ENCODE measurements at regions not wholly inside any gene's neighbourhood (a gene's known extent, or its start where the extent isn't known, plus 50 kb on each side); places are given as distances from the start of the nearest gene placed in this dataset.

DNA sequence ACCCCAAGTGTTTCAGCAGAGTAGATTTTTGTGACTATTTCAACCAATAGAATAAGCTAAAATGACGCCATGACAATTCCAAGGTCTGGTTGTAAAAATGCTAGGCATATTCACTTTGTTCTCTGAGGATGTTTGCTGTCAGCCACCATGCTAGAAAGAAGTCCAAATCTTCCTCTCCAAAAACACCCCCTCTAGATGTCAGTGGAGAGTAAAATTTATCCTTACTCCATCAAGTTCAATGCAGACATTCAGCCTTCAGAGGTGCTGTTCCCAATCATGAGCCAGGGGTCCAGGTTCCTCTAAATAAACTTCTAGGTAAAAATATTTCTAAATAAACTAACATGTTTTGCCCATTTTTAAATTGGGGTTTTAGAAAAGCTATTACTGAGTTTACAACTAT is 395.4 kb upstream of the ADAMTS5 start:
- Histone ChIP-seq H3K79me2 (ENCODE audit: control insufficient read depth, low read length) (no peaks in the 10 kb centered on the region), H3K36me3 (ENCODE audit: control insufficient read depth, low read length) (no peaks in the 10 kb centered on the region), H3K4me3 (ENCODE audit: low read length) (no peak overlapping the region), H3K4me1 (ENCODE audit: control insufficient read depth, low read length) (no peaks in the 10 kb centered on the region), H3F3A (ENCODE audit: control insufficient read depth, insufficient read depth) (no peaks in the 10 kb centered on the region), H3K27ac (ENCODE audit: low read depth, low read length) (no peak overlapping the region), H4K20me1 (ENCODE audit: control insufficient read depth, insufficient read depth, low read depth, low read length) (no peaks in the 10 kb centered on the region), H3K9me3 (ENCODE audit: control insufficient read depth, insufficient read depth, low read length) (peaks cover 5% of the 10 kb centered on the region; the same call in 1 of the 2 replicates), H3K4me2 (ENCODE audit: low read length) (no peak overlapping the region), H3K27me3 (ENCODE audit: control insufficient read depth, low read length) (no peaks in the 10 kb centered on the region), H3K9me2 (replicated peaks; ENCODE audit: control insufficient read depth, low read length) (no peaks in the 10 kb centered on the region)
- no peak for TF ChIP-seq EZH2phosphoT487 (IDR thresholded peaks at IDR 0.05; ENCODE audit: borderline replicate concordance, low read length)
- TF ChIP-seq, protein P1, sequence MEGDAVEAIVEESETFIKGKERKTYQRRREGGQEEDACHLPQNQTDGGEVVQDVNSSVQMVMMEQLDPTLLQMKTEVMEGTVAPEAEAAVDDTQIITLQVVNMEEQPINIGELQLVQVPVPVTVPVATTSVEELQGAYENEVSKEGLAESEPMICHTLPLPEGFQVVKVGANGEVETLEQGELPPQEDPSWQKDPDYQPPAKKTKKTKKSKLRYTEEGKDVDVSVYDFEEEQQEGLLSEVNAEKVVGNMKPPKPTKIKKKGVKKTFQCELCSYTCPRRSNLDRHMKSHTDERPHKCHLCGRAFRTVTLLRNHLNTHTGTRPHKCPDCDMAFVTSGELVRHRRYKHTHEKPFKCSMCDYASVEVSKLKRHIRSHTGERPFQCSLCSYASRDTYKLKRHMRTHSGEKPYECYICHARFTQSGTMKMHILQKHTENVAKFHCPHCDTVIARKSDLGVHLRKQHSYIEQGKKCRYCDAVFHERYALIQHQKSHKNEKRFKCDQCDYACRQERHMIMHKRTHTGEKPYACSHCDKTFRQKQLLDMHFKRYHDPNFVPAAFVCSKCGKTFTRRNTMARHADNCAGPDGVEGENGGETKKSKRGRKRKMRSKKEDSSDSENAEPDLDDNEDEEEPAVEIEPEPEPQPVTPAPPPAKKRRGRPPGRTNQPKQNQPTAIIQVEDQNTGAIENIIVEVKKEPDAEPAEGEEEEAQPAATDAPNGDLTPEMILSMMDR (IDR thresholded peaks at IDR 0.05; ENCODE audit: low read depth, low read length, poor library complexity, severe bottlenecking) = no peak

DNA sequence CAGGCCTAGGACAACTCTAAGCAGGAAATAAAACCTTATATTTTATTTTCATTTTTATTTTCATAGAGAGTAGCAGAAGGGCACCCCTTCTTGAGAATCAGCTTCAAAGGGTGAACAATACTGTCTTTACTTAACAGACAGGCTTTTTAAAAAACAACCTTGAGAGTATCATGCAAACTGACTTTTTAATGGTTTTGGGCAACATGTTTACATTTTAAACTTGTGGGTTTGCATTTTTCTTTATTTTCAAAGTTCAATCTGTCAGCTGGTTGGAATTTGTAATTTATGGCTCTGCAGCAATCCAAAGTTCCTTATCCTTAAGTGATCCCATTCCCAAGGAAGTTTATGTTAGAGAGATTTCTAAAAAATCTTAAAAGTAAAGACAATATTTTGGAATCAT is 392.3 kb upstream of the ADAMTS5 start:
- no peak overlapping the region for H3K27ac ChIP-seq (ENCODE audit: low read depth, low read length)
- no peaks in the 10 kb centered on the region for H3K9me2 ChIP-seq (replicated peaks; ENCODE audit: control insufficient read depth, low read length)
- TF ChIP-seq, protein P1 (IDR thresholded peaks at IDR 0.05; ENCODE audit: low read depth, low read length, poor library complexity, severe bottlenecking) = no peak
- TF ChIP-seq EZH2phosphoT487 (IDR thresholded peaks at IDR 0.05; ENCODE audit: borderline replicate concordance, low read length) = no peak
- H4K20me1 ChIP-seq (ENCODE audit: control insufficient read depth, insufficient read depth, low read depth, low read length) = no peaks in the 10 kb centered on the region
- no peak overlapping the region for H3K4me3 ChIP-seq (ENCODE audit: low read length)
- H3F3A ChIP-seq (ENCODE audit: control insufficient read depth, insufficient read depth) = no peaks in the 10 kb centered on the region
- H3K4me2 ChIP-seq (ENCODE audit: low read length) = no peak overlapping the region
- H3K27me3 ChIP-seq (ENCODE audit: control insufficient read depth, low read length) = no peaks in the 10 kb centered on the region
- no peaks in the 10 kb centered on the region for H3K79me2 ChIP-seq (ENCODE audit: control insufficient read depth, low read length)
- H3K36me3 ChIP-seq (ENCODE audit: control insufficient read depth, low read length) = no peaks in the 10 kb centered on the region
- H3K9me3 ChIP-seq (ENCODE audit: control insufficient read depth, insufficient read depth, low read length) = peaks cover 5% of the 10 kb centered on the region; the same call in 1 of the 2 replicates
- H3K4me1 ChIP-seq (ENCODE audit: control insufficient read depth, low read length) = no peaks in the 10 kb centered on the region

DNA sequence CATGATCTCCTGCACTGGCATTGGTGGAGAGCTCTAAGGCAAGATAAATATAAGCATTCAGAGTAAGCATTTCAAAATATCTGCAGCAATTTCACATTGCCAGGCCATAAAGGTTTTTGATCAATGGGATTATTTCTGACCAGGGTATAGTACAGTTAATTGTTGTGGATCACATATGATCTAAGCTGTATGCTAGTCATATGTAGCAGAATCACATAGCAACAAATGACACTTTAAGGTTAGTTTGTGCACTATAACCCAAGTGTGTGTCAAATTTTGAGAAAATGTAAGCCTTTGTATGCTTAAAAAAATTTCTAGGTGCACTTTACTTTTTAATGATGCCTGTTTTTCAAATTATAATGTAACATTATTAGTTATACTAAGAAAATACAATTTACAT is 386.0 kb upstream of the ADAMTS5 start:
- Histone ChIP-seq H3K27ac (ENCODE audit: low read depth, low read length) (no peak overlapping the region), H3K9me2 (replicated peaks; ENCODE audit: control insufficient read depth, low read length) (no peaks in the 10 kb centered on the region), H3K4me1 (ENCODE audit: control insufficient read depth, low read length) (no peaks in the 10 kb centered on the region), H3K27me3 (ENCODE audit: control insufficient read depth, low read length) (no peaks in the 10 kb centered on the region), H3K4me3 (ENCODE audit: low read length) (no peak overlapping the region), H4K20me1 (ENCODE audit: control insufficient read depth, insufficient read depth, low read depth, low read length) (no peaks in the 10 kb centered on the region), H3F3A (ENCODE audit: control insufficient read depth, insufficient read depth) (no peaks in the 10 kb centered on the region), H3K9me3 (ENCODE audit: control insufficient read depth, insufficient read depth, low read length) (peaks cover 2% of the 10 kb centered on the region; the same call in 1 of the 2 replicates), H3K36me3 (ENCODE audit: control insufficient read depth, low read length) (no peaks in the 10 kb centered on the region), H3K4me2 (ENCODE audit: low read length) (no peak overlapping the region), H3K79me2 (ENCODE audit: control insufficient read depth, low read length) (no peaks in the 10 kb centered on the region)
- TF ChIP-seq, protein P1 (IDR thresholded peaks at IDR 0.05; ENCODE audit: low read depth, low read length, poor library complexity, severe bottlenecking) = no peak
- TF ChIP-seq EZH2phosphoT487 (IDR thresholded peaks at IDR 0.05; ENCODE audit: borderline replicate concordance, low read length) = no peak
